B cell (primary cell): ENCODE measurements at regions not wholly inside any gene's neighbourhood (a gene's known extent, or its start where the extent isn't known, plus 50 kb on each side); places are given as distances from the start of the nearest gene placed in this dataset.

ENCODE experiments used
- ATAC-seq: fragments of 200-7000 bp; cut with Tn5 transposase; one replicate; pipeline ENCODE4 v1.10.0; 2021; ENCODE audit warnings: low read depth, mild to moderate bottlenecking, moderate number of reproducible peaks, moderate library complexity
- CTCF ChIA-PET: fragments of 350-600 bp; sonication (Branson Sonifier 250); formaldehyde crosslinking; loops from one replicate; lab custom pipeline; 2021; ENCODE audit warnings: antibody characterized with exemption, inconsistent platforms; lab: Charles Lee
- POLR2A ChIA-PET: fragments of 350-600 bp; sonication (Branson Sonifier 250); formaldehyde crosslinking; loops from one replicate; lab custom pipeline; 2021; ENCODE audit warnings: antibody characterized with exemption; lab: Charles Lee
- DNase-seq: peaks from one replicate; pipeline ENCODE4 v3.0.0; 2013
- H2AFZ ChIP-seq: 2 replicates; pipeline ENCODE4 v1.6.1; 2012; ENCODE audit warnings: mild to moderate bottlenecking, low read depth, low read length; ENCODE audit not compliant: insufficient read depth, poor library complexity, severe bottlenecking
- H3K27ac ChIP-seq, 2 donors: 1 replicate in 1 of 2; 2 replicates in 1 of 2; pipeline ENCODE4 v1.5.1; 2012 to 2013; ENCODE audit warnings: low read length in 2 of 2, mild to moderate bottlenecking in 2 of 2, moderate library complexity in 1 of 2
- H3K27me3 ChIP-seq, 4 experiments: fragments of 200-600 bp in 1 of 4; sonication (generic) in 1 of 4; replicated peaks in 1 of 4; 1 replicate in 2 of 4; 2 replicates in 2 of 4; pipeline versions ENCODE4 v1.6.1 to v1.7.0; 2013 to 2016; ENCODE audit warnings: low read length in 3 of 4, mild to moderate bottlenecking in 2 of 4, mixed read lengths in 1 of 4, moderate library complexity in 1 of 4; ENCODE audit not compliant: insufficient read depth in 4 of 4, control insufficient read depth in 3 of 4; ENCODE audit errors: control extremely low read depth in 1 of 4
- H3K36me3 ChIP-seq, 2 experiments: replicated peaks in 1 of 2; 1 replicate in 1 of 2; 2 replicates in 1 of 2; pipeline versions ENCODE4 v1.6.1 to v1.7.1; 2013; ENCODE audit warnings: low read length in 1 of 2; ENCODE audit not compliant: insufficient read depth in 2 of 2, control insufficient read depth in 1 of 2; ENCODE audit errors: control extremely low read depth in 1 of 2, extremely low read depth in 1 of 2
- H3K4me1 ChIP-seq, 2 donors: fragments of 200-600 bp in 1 of 2; sonication (generic) in 1 of 2; 1 replicate in 1 of 2; 2 replicates in 1 of 2; pipeline versions ENCODE4 v1.5.1 to v1.6.1; 2013 to 2017; ENCODE audit warnings: low read length in 2 of 2; ENCODE audit not compliant: control insufficient read depth in 2 of 2, insufficient read depth in 2 of 2
- H3K4me2 ChIP-seq: replicated peaks from 2 replicates; pipeline ENCODE3; 2012; ENCODE audit warnings: mild to moderate bottlenecking, low read depth, low read length; ENCODE audit not compliant: poor library complexity, severe bottlenecking
- H3K4me3 ChIP-seq, 5 experiments: fragments of 200-600 bp in 1 of 5; sonication (generic) in 1 of 5; 1 replicate in 3 of 5; 2 replicates in 2 of 5; pipeline versions ENCODE4 v1.5.1 to v1.7.0; 2011 to 2016; ENCODE audit warnings: low read length in 4 of 5, mild to moderate bottlenecking in 4 of 5, low read depth in 2 of 5, control low read depth in 1 of 5, moderate library complexity in 1 of 5; ENCODE audit not compliant: insufficient read depth in 1 of 5; ENCODE audit errors: control extremely low read depth in 1 of 5, extremely low read depth in 1 of 5
- H3K79me2 ChIP-seq: fragments of 200-600 bp; sonication (generic); one replicate; pipeline ENCODE4 v1.6.0; 2016; ENCODE audit warnings: low read length; ENCODE audit not compliant: control insufficient read depth, insufficient read depth
- H3K9ac ChIP-seq: fragments of 200-600 bp; sonication (generic); 2 replicates; pipeline ENCODE4 v1.6.1; 2017; ENCODE audit warnings: mild to moderate bottlenecking, low read length, moderate library complexity
- H3K9me3 ChIP-seq, 3 donors: one replicate each; pipeline versions ENCODE4 v1.6.1 to v1.7.1; 2013; ENCODE audit warnings: low read length in 2 of 3; ENCODE audit not compliant: control insufficient read depth in 2 of 3, insufficient read depth in 1 of 3; ENCODE audit errors: control extremely low read depth in 1 of 3
- H4K20me1 ChIP-seq: 2 replicates; pipeline ENCODE4 v1.6.0; 2012; ENCODE audit warnings: mild to moderate bottlenecking, low read length; ENCODE audit not compliant: insufficient read depth, control insufficient read depth, poor library complexity, severe bottlenecking
- H3K27ac Mint-ChIP-seq: one replicate; pipeline ENCODE4 v1.8.0; 2021; ENCODE audit warnings: mixed read lengths
- H3K27me3 Mint-ChIP-seq: one replicate; pipeline ENCODE4 v1.8.0; 2021; ENCODE audit warnings: mixed read lengths
- H3K4me1 Mint-ChIP-seq: one replicate; pipeline ENCODE4 v1.8.0; 2021; ENCODE audit warnings: mixed read lengths
- H3K4me3 Mint-ChIP-seq: one replicate; pipeline ENCODE4 v1.8.0; 2021; ENCODE audit warnings: mixed read lengths
- H3K9me3 Mint-ChIP-seq: one replicate; pipeline ENCODE4 v1.8.0; 2022; ENCODE audit warnings: mixed read lengths; ENCODE audit not compliant: insufficient read depth
- EZH2 ChIP-seq: IDR thresholded peaks from 2 replicates; pipeline ENCODE4 v1.6.1; 2012; ENCODE audit warnings: borderline replicate concordance, low read depth, mild to moderate bottlenecking, moderate library complexity, low read length; ENCODE audit not compliant: insufficient read depth, poor library complexity, severe bottlenecking
- WGBS: methylation state at CpG from one replicate; pipeline ENCODE4 v1.1.5; 2013; ENCODE audit warnings: missing lambda C conversion rate; ENCODE audit not compliant: insufficient coverage; 5-methylcytosine and 5-hydroxymethylcytosine counted together
- intact Hi-C: fragments of 100-400 bp; cut with micrococcal nuclease; formaldehyde crosslinking; loops from one replicate; pipeline ENCODE4 v1.10.0; 2022
- TF ChIP-seq, protein P1 (sequence below): fragments of 200-600 bp; IDR thresholded peaks from one replicate; pipeline ENCODE4 v1.8.0; 2022; ENCODE audit warnings: antibody characterized with exemption, mild to moderate bottlenecking

DNA sequence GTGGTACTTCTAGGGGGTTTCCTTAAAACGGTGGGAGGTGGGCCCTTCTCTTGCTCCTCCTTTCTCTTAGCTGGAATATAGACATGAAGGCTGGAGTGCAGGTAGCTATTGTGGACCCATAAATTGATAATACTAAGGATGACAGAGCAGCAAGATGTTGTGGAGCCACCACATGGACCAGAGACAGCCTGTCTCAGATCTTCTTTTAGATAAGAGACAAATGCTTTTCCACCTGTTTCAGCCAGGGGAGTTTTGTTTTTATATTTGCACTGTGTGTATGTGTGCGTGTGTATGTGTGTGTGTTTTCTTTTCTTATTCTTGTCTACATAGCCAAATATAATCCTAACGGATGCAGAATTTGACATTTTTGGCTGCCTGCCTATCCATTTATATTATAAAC is 62.9 kb upstream of the HIF1A start:
- ATAC-seq, result no peak
- no peak overlapping the region for H3K4me2 ChIP-seq
- WGBS, result no CpG with 5 or more reads among the region's 3 CpGs
- H4K20me1 ChIP-seq, result no peaks in the 10 kb centered on the region
- ChIA-PET POLR2A (no interaction called here), CTCF (no interaction called here)
- Mint-ChIP-seq H3K4me3 (no peak overlapping the region), H3K4me1 (peaks cover 17% of the 10 kb centered on the region), H3K27ac (no peak overlapping the region), H3K27me3 (no peaks in the 10 kb centered on the region), H3K9me3 (no peaks in the 10 kb centered on the region)
- no peak overlapping the region for H2AFZ ChIP-seq
- H3K9me3 ChIP-seq, result no peaks in the 10 kb centered on the region
- H3K36me3 ChIP-seq, result no peaks in the 10 kb centered on the region
- H3K27me3 ChIP-seq, result no peaks in the 10 kb centered on the region
- no peak overlapping the region for H3K27ac ChIP-seq
- no peak for TF ChIP-seq EZH2
- TF ChIP-seq, protein P1, sequence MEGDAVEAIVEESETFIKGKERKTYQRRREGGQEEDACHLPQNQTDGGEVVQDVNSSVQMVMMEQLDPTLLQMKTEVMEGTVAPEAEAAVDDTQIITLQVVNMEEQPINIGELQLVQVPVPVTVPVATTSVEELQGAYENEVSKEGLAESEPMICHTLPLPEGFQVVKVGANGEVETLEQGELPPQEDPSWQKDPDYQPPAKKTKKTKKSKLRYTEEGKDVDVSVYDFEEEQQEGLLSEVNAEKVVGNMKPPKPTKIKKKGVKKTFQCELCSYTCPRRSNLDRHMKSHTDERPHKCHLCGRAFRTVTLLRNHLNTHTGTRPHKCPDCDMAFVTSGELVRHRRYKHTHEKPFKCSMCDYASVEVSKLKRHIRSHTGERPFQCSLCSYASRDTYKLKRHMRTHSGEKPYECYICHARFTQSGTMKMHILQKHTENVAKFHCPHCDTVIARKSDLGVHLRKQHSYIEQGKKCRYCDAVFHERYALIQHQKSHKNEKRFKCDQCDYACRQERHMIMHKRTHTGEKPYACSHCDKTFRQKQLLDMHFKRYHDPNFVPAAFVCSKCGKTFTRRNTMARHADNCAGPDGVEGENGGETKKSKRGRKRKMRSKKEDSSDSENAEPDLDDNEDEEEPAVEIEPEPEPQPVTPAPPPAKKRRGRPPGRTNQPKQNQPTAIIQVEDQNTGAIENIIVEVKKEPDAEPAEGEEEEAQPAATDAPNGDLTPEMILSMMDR, result no peak
- no peaks in the 10 kb centered on the region for H3K79me2 ChIP-seq
- H3K9ac ChIP-seq, result no peak overlapping the region
- H3K4me3 ChIP-seq, result no peak overlapping the region
- peaks cover 18 to 20% of the 10 kb centered on the region in 2 donors for H3K4me1 ChIP-seq
- no peak for DNase-seq
- intact Hi-C loops, result no loop called here

DNA sequence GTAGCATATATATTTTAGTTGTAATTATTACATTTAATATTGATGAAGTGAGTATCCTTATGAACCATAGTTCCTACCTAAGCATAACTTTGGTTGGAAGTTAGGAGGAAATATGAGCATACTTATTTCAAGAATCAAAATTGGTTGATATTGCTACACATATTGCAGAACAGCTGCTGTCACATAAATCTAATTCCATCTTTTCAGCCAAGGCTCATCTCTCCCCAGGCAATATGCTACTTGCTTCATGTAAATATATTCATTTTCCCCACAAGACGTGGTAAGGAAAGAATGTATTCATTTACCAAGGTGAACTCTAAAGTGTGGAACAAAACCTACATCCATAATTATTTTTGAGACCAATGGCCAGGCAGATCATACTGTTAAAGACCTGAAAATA is 62.5 kb upstream of the HIF1A start:
- TF ChIP-seq, protein P1, result no peak
- TF ChIP-seq EZH2, result no peak
- CTCF ChIA-PET, result no interaction called here

More for the DNA sequence above, 62.5 kb upstream of the HIF1A start:
- H3K36me3 ChIP-seq, result no peaks in the 10 kb centered on the region
- H3K27ac Mint-ChIP-seq, result no peak overlapping the region
- peaks cover 17% of the 10 kb centered on the region for H3K4me1 Mint-ChIP-seq
- H3K9me3 Mint-ChIP-seq, result no peaks in the 10 kb centered on the region
- no peaks in the 10 kb centered on the region for H3K79me2 ChIP-seq
- no peak overlapping the region for H3K9ac ChIP-seq
- H3K27me3 Mint-ChIP-seq, result no peaks in the 10 kb centered on the region
- intact Hi-C loops, result no loop called here
- H3K4me1 ChIP-seq, result peaks cover 18 to 20% of the 10 kb centered on the region in 2 donors
- no peaks in the 10 kb centered on the region for H4K20me1 ChIP-seq
- H3K9me3 ChIP-seq, result no peaks in the 10 kb centered on the region
- DNase-seq, result no peak
- WGBS, result no CpG with 5 or more reads among the region's 1 CpG
- POLR2A ChIA-PET, result no interaction called here
- H3K27me3 ChIP-seq, result no peaks in the 10 kb centered on the region
- no peak overlapping the region for H2AFZ ChIP-seq
- H3K4me3 ChIP-seq, result no peak overlapping the region
- no peak overlapping the region for H3K4me2 ChIP-seq
- no peak overlapping the region for H3K4me3 Mint-ChIP-seq
- no peak for ATAC-seq
- H3K27ac ChIP-seq, result no peak overlapping the region
